Ishikawa (cell line): ENCODE measurements at regions not wholly inside any gene's neighbourhood (a gene's known extent, or its start where the extent isn't known, plus 50 kb on each side); places are given as distances from the start of the nearest gene placed in this dataset.

ENCODE experiments used
- CEBPB ChIP-seq: IDR thresholded peaks from 2 replicates; pipeline ENCODE4 v1.6.1; 2012
- CREB1 ChIP-seq: IDR thresholded peaks from 2 replicates; pipeline ENCODE4 v1.6.1; 2012; ENCODE audit warnings: low read depth
- EGR1 ChIP-seq: IDR thresholded peaks from 2 replicates; pipeline ENCODE4 v1.6.1; 2012
- EP300 ChIP-seq: IDR thresholded peaks from 2 replicates; pipeline ENCODE4 v1.6.1; 2012; ENCODE audit warnings: borderline replicate concordance
- FOXM1 ChIP-seq: IDR thresholded peaks from 2 replicates; pipeline ENCODE4 v1.6.1; 2012; ENCODE audit warnings: low read depth, borderline replicate concordance
- MAX ChIP-seq: IDR thresholded peaks from 2 replicates; pipeline ENCODE4 v1.6.1; 2012
- NFIC ChIP-seq: IDR thresholded peaks from 2 replicates; pipeline ENCODE4 v1.6.1; 2012
- RAD21 ChIP-seq: IDR thresholded peaks from 2 replicates; pipeline ENCODE4 v1.6.1; 2012; ENCODE audit warnings: low read depth
- REST ChIP-seq: IDR thresholded peaks from 2 replicates; pipeline ENCODE4 v1.6.1; 2012; ENCODE audit warnings: low read depth, mild to moderate bottlenecking
- TAF1 ChIP-seq: IDR thresholded peaks from 2 replicates; pipeline ENCODE4 v1.6.1; 2012; ENCODE audit warnings: low read depth, mild to moderate bottlenecking
- TCF12 ChIP-seq: IDR thresholded peaks from 2 replicates; pipeline ENCODE4 v1.6.1; 2012; ENCODE audit warnings: low read depth
- TEAD4 ChIP-seq: IDR thresholded peaks from 2 replicates; pipeline ENCODE4 v1.6.1; 2012
- USF1 ChIP-seq: IDR thresholded peaks from 2 replicates; pipeline ENCODE4 v1.6.1; 2012
- YY1 ChIP-seq: IDR thresholded peaks from 2 replicates; pipeline ENCODE4 v1.6.1; 2012; ENCODE audit warnings: low read depth
- ZBTB7A ChIP-seq: IDR thresholded peaks from 2 replicates; pipeline ENCODE4 v1.6.1; 2012; ENCODE audit warnings: low read depth

GRCh38 chr6:140360651-140361050, 986.2 kb upstream of the CITED2 start:
- no peak for TF ChIP-seq YY1
- TF ChIP-seq TCF12, result no peak
- TF ChIP-seq FOXM1, result no peak

- TF ChIP-seq TCF12 (no peak), FOXM1 (no peak), CEBPB (no peak), YY1 (no peak), NFIC (no peak), REST (no peak), TAF1 (no peak)
Measured at GRCh38 chr6:140355476-140355875, 981.0 kb upstream of the CITED2 start.

GRCh38 chr6:140354296-140354695, 979.8 kb upstream of the CITED2 start:
- TF ChIP-seq EP300 (no peak), RAD21 (no peak), NFIC (no peak), TCF12 (no peak), YY1 (no peak), MAX (no peak), EGR1 (no peak), REST (no peak), TEAD4 (no peak), CEBPB (no peak), FOXM1 (no peak), TAF1 (no peak), ZBTB7A (no peak), CREB1 (no peak), USF1 (no peak)

- TF ChIP-seq NFIC (no peak), YY1 (no peak), TAF1 (no peak), CEBPB (no peak), MAX (no peak), EGR1 (no peak), USF1 (no peak)
Measured at GRCh38 chr6:140353536-140353935, 979.1 kb upstream of the CITED2 start.

- no peak for TF ChIP-seq YY1
- no peak for TF ChIP-seq TAF1
- no peak for TF ChIP-seq EP300
- no peak for TF ChIP-seq NFIC
- TF ChIP-seq RAD21, result no peak
- no peak for TF ChIP-seq CEBPB
- TF ChIP-seq TEAD4, result no peak
- no peak for TF ChIP-seq CREB1
- TF ChIP-seq MAX, result no peak
- no peak for TF ChIP-seq FOXM1
- no peak for TF ChIP-seq EGR1
- no peak for TF ChIP-seq TCF12
- TF ChIP-seq USF1, result no peak
- TF ChIP-seq REST, result no peak
Measured at GRCh38 chr6:140346428-140346827, 972.0 kb upstream of the CITED2 start.
